GM21576 (cell line): ENCODE measurements at regions not wholly inside any gene's neighbourhood (a gene's known extent, or its start where the extent isn't known, plus 50 kb on each side); places are given as distances from the start of the nearest gene placed in this dataset.
"Not testable (repeated sequence)": the region's sequence is repeated elsewhere in the genome, so short reads cannot be mapped to it uniquely, and the experiment has no call there.

Source experiments
- ATAC-seq: cut with Tn5 transposase; IDR thresholded peaks from one replicate; pipeline ENCODE4 v1.9.1; 2021; ENCODE audit warnings: mild to moderate bottlenecking, moderate library complexity; ENCODE audit not compliant: unreplicated experiment

DNA sequence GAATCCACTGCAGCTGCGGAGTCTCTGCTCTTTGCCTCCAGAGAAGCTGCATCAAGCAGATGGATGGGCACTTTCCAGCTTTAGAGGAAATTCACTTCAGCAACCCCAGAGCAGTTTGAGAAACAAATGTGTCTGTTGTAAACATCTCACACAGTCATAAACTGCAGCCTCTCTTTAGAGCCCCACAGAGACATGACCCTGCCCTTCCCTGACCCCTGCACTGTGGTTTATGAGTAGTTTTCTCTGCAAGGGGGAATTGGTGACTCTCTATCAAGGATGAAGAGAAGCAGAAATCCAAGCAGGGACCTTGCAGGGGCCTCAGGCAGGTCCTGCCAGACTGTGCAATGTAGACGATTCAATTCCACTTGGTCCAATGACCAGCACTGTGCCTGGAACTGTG is 160.2 kb downstream of the SH2D4B start:
- ATAC-seq: no peak

DNA sequence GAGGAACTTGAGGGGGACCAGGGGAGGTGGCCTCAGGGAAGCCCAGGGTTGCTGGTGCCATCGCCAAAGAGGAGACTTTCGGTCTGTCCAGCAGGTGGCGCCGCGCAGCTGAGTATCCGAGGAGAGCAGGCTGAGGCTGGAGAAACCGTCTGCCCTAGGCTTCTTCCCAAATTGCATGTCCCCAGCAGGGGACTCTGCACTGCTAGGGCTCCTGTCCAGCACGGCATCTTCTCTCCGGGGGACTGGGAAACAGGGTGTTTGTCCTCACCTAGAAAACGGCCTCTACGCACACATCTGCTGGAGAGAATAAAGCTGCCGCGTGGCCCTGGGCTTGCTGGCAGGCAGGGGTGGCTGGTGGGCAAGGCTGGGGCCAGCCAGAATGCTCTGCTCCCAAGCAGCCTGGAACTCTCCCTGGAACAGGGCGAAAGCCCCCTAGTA is 161.9 kb downstream of the SH2D4B start:
- peak; percentile 88 for ATAC-seq

DNA sequence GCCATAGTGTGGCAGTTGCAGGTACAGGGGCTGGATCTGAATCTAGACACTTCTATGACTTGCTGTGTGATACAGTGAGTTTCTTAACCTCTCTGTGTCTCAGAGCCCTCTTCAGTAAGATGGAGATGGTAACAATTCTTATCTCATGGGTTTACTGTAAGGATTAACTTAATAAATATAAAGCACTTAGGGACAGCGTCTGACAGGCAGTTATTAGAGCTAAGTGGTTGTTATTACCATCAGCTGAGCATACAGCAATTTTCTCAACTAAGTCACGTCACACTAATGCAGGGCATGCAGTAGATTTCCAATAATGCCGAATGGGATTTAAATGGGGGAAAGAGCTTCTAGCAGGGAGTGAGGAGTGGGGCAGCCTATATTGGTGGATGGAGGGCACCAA is 162.6 kb downstream of the SH2D4B start:
- ATAC-seq: no peak

DNA sequence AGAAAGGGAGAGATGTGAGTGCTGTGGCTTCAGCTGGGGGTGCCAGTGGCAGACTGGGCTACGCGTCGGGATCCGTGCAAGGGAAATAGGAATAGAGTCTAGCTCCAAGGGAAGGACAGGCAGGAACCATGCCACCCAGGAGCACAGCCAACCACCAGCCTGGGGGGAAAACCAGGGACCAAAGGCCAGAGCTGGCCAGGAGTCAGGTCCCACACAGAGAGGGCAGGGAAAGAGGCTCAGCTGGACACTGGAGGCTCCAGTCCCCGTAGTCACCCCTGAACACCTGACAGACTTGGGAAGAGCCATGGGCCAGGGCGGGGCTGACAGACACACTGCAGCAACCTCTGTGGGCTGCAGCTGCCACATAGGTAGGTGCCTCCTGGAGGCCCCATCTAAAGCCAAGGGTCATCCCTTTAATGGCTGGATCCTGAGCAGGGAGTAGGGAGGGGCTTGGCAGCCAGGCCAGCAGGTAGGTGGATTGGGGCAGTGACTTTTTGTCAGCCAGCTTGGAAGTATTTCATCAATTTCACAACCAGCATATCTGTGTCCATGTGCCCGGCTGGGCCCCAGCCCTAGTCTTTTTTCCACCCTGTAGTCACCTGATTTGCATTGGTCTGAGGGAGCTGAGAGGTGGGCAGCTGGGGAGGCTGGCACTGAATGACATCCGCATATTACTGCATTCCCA is 163.2 kb downstream of the SH2D4B start:
- no peak for ATAC-seq

DNA sequence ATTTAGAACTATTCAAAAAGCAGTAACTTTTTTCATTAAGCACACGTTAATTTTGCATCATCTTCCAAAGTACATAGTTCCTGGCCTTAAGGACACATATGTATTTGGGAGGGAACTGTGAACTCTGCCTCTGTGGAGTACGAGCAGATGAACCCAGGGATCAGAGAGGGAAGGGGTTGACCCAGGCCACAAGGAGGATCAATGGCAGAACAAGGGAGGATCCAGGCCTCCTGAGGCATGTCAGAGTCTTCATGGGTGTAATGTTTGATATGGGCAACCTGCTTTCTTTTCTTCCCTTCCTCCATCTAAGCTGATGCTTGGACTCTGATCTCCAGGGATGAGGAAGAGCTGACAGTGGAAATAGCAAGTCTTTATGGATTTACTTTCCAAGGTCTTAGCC is 164.0 kb downstream of the SH2D4B start:
- ATAC-seq: no peak

DNA sequence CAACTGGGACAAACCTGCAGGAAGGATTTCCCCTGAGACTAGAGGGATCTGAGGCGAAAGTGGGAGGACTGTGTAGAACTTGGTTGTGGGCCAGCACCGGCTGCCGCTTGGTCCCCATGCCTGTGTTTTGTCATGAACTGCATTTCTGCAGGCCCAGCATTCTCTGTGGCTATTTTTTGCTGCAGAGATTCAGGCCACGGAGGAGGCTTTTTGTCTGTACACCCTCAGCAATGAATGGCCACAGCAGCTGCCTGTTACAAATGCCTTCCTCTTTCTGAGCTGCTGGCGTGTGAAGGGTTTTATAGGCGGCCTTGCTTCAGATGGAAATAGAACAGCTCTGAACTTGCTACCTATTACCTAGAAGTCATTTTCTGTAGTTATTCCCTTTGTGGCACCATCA is 164.4 kb downstream of the SH2D4B start:
- ATAC-seq: no peak

DNA sequence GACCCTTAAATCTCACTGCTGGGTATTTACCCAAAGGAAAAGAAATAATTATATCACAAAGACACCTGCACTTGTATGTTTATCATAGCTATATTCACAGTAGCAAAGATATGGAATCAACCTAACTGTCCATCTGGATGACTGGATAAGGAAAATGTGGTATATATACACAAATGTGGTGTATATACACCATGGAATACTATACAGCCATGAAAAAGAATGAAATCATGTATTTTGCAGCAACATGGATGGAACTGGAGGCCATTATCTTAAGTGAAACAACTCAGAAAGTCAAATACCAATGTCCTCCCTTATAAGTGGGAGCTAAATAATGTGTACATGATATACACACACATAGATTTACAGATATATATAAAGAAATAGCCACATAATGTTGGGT is 168.2 kb downstream of the SH2D4B start:
- no peak for ATAC-seq

DNA sequence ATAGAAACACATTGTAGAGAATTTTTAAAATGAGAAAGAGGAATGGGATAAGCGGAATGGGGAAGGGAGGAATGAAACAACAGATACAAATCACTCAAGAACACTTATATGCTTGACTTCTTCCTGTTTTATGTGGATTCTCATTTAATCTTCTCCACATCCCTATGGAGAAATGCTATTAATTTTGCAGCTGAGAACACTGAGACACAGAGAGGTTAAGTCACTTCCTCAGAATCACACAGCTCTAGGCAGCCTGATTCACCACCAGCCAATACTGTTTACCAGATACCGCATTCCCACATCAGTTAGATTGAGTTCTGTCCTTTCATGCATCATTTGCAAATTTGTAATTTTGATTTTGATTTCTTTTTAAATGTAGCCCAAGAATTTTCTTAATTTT is 170.5 kb downstream of the SH2D4B start:
- ATAC-seq: no peak

DNA sequence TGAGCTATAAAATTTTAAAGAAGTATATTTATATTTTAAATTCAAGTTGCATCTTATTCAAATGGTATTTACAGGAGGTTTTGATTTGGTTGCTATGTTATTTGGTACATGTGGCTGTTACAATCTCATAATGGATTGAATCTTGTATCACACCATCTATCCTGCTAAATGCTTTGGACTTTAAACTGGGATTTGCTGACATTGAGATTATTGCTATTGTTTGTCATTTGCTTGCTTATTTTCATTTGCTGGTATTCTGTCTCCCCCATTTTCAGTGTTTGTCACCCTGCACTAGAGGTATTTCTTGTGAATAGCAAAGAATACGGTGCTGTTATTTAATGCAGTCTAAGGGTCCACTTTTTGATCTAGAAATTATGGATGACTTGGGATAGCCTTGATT is 171.1 kb downstream of the SH2D4B start:
- ATAC-seq: no peak

DNA sequence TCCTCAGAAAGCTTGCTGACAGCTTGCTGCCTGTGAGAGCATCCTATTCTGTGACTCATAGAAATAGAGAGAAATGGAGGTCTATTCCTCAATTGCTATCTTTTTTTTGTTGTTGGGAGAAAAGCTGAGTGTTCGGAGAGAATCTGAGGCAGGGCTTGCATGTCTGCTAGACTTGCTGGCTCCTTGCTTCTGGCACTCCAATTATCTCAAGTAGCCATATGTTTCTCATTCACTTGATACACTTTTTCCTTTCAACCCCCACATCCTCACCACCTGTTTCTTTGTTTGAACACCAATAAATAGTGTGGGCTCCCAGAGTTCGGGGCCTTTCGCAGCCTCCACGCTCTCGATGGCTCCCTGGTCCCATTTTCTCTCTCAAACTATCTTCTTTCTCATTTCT is 172.2 kb downstream of the SH2D4B start:
- no peak for ATAC-seq

DNA sequence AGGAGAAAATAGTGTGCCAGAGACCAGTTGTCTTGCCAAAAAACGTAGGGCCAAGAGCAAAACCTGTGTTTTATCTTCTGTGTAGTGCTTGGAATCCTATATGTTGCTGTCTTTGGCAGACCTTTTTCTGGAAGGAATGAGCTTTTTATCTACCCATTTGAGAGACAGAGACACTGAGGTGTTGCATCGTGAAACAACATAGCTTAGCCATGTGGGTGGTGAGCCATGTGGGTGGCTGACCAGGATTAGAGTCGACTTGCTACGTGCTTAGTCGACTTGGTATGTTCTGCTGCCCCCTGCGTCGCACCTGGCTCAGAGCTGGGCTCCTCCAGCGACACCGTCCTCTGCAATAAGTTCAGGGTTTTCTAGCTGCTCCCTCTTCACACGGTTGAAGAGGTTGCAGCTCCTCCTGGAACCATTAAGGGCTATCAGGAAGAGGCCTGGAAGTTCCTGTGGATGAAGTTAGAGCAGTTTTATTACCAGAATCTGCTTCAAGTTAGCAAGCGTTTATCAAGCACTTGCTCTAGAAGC is 175.8 kb downstream of the SH2D4B start:
- ATAC-seq: no peak

DNA sequence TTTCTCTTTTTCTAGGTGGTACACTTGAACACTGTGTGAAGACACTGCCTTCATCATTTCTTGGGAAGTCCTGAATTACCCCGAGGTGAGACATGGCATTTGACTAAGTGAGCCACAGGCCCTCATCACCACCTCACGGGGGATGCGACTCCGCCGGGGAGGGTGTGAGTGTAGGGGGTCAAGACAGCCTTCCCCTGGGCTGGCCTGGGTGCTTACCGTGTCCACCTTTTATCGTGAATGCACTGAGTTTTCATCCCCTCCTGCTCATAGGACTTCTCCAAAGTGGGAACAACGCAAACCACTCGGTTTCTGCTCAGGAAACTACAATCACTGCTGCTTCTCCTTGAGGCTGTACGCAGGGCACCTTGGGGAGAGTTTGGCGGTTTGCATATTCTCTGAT is 176.9 kb downstream of the SH2D4B start:
- no peak for ATAC-seq

DNA sequence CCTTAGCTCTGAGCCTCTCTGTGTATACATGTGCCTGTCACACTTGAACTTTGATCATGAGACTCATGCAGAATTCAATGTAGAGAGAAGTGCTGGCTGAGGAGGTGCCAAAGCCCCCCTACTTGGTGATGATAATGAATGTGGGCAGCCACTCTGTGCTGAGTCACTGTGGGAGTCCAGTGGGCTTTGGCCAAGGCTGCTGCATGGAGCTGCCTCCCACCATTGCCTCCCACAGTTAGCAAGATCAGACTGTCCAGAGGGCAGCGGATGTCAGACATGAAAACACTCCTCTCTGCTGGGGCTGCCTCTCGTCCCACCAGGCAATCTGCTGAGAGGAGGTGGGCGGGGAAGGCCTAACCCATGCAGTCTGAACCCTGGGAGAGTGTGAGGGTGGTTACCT is 180.3 kb downstream of the SH2D4B start:
- no peak for ATAC-seq

DNA sequence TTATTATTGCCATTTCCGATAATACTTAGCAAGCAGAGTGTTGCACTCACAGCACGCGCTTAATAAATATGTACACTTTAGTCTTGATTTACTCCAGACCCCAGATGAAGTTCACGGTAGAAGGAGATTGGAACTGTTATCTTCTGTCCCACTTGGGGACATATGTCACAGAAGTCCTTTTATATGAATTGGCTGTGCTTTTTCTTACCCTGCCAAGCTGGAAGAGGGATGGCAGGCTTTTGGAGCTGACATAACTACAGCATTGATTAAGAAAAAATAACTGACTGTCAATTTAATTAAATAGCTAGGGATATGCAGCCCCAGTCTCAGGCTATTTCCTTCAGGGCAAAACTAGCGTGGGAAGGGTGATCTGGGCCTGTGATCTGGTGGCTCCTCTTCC is 182.2 kb downstream of the SH2D4B start:
- no peak for ATAC-seq

DNA sequence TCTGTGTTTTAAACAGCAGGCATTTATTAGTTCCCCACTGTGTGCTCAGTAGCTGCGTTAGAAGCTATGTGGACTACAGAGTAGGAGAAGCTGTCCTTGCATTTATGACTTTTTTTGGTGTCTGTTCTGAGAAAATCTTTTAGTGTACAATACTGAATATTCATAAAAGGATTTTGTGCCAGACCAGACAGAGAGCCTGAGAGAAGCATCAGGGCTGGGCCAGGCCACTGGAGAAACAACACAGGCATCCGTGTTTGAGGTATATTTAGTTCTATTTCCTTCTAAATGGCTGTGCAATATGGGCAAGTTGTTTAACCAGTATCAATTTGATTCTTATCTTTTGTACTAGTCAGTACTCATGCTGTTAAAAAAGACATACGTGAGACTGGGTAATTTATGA is 182.8 kb downstream of the SH2D4B start:
- ATAC-seq: no peak

DNA sequence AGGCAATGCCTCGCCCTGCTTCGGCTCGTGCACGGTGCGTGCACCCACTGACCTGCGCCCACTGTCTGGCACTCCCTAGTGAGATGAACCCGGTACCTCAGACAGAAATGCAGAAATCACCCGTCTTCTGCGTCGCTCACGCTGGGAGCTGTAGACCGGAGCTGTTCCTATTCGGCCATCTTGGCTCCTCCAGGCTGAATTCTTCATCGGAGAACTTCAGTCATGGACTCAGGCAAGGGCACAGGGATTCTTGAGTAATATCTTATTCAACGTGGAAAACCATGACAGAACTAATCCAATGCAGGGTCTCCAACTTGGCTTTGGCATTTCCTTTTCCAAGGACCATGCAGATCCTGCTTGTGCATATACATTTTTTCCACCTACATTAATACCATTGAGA is 190.7 kb downstream of the SH2D4B start:
- not testable (repeated sequence) for ATAC-seq

DNA sequence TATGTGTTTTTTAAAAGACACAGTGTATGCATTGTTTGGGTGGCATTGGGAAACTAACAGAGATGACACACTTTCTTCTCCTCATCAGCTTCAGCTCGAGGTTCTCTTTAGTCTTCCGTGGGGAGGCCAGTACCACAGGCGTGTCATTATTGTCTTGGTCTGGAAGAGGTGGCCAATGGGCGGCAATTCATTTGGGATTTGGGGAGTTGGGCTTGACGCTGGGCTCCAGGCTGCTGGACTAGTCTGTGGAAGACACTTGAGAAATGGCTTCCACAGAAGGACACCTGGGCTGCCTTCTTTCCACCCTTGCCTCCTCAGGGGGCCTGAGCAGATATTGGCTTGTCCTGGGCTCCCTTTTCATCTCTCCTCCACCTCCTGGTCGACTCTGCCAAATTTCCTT is 192.2 kb downstream of the SH2D4B start:
- ATAC-seq: no peak

DNA sequence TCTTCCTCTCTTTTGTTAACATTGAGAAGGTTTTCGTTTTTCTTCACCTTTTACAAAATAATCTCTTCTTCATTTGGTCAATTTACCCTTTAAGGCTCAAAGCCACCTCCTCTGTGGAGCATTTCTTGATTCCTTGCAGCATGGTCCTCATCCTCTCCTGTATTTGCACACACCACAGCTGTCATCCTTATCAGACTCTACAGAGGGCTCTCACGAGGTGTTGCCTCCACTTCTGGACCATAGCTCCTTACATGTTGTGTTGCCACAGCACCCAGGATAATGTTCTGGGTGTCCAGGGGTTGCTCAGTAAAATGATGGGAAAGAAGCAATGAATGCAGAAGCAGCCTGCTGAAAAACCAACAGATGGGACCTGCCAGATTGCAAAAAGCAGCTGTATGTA is 192.8 kb downstream of the SH2D4B start:
- no peak for ATAC-seq

DNA sequence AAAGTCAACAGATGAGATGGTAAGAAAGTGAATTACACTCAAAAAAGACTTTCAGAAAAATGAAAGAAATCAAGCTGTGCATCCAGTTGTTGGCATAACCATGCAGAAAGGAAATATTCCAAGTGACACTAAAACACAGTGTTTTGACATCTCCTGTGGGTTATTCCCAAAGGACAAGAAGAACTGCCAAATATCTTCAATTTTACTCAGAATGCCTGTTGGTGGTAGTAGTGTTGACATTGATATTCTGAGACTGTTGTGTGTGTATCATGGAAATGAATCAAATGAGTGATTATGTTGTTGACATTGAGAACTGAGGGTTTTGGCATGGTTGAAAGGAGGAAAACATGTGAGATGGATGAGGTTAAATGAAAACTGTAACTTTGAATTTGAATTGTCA is 196.9 kb downstream of the SH2D4B start:
- ATAC-seq: no peak

DNA sequence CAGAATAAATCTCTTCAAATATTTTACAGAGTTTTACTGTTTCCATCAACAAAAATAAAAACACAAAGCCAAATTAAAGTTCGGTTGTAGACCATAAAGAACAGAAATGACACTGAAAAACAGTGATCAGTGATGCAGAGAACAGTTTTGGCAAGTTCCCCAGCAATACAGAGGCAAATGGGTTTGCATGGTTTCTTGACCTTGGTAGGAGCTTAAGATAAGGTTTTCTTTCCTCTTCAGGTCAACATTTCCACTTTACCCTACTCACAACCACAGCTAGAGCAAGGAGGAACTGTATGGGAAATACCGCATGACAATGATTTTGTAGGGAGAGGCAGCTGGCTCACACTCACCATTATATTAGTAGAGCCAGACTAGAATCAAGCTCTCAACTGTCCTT is 199.5 kb downstream of the SH2D4B start:
- ATAC-seq: no peak

DNA sequence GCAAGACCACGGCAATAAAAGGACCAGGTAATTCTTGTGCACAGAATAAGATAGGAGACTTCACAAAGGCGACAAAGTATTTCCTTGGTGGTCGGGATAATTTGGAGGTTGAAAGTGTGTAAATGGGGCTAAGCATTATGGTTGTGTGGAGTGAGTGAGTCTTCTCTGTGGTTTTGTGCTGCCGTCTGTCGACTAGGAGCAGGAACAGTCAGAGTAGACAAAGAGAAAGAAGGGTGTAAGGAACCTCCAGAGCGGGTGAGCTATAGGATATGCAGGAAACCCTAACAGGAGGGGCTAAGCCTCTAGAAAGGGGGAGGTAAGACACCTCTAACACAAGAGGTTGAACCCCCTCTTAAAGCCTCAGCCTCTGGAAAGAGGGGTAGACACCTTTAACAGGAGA is 201.6 kb downstream of the SH2D4B start:
- ATAC-seq: no peak

DNA sequence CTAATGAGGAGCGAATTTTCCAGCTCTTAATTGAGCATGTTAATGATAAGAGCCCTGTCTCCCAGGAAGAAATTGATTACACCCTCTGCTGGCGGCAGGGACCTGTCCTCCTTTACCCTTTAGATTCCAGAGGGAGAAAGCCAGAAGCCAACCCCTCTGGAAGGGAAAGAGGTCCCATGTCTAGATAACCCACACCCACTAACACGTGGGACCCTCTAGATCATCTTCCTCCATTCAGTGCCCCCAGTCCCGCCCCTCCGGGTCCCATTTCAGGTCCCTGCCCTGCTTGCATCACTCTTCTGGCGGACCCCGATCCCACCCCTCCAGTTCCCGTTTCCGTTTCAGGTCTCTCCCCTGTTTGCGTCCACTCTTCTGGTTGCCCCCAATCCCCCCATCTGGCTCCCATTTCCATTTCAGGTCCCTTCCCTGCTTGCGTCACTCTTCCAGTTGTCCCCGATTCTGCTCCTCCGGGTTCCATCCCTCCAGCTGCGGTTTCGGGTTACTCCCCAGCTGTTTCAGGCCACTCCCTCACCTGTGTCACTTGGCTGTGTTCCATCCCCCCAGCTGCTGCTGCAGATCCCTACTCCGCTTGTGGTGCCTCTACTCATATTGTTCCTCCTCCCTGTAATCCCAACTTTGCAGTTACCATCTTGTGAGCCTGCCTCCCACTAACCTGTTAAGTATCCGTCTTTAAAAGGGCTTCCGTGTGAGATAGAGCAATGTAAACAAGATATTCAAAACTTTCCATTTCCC is 202.4 kb downstream of the SH2D4B start:
- ATAC-seq: no peak
